Tibial nerve (tissue), 3 donors: ENCODE measurements at regions not wholly inside any gene's neighbourhood (a gene's known extent, or its start where the extent isn't known, plus 50 kb on each side); places are given as distances from the start of the nearest gene placed in this dataset.

ENCODE experiments used
- EP300 ChIP-seq, 2 donors: sonication (generic); formaldehyde crosslinking; IDR thresholded peaks; one replicate each; pipeline ENCODE4 v1.6.1; 2017; ENCODE audit warnings: antibody characterized with exemption in 2 of 2, mild to moderate bottlenecking in 1 of 2
- POLR2A ChIP-seq, 2 donors: fragments of 450-650 bp; IDR thresholded peaks; one replicate each; pipeline ENCODE4 v1.6.1; 2017; ENCODE audit warnings: antibody characterized with exemption in 2 of 2, mild to moderate bottlenecking in 2 of 2, moderate library complexity in 2 of 2

DNA sequence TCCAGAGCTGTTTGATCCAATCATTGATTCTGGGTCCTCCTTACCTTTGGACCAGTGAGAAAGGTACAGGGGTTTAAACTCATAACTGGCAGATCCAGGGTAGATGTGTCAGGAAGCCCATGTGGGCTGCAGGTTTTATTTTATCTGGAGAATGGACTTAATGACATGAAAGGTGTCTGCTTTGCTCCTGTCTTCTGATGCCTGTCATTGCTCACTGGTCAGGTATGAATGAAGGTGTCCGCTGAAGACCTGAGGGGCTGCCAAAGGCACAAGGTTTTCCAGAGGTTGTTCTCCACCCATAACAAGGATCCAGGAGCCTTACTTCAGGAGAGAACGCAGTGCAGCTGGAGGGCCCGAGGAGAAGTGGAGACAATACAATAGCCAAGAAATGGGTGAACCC is 74.2 kb downstream of the CHRNA1 start:
- TF ChIP-seq EP300 (IDR thresholded peaks at IDR 0.05), result no peak
- no peak for TF ChIP-seq POLR2A (IDR thresholded peaks at IDR 0.05)
